Gastroesophageal sphincter (tissue), 3 donors: ENCODE measurements at regions not wholly inside any gene's neighbourhood (a gene's known extent, or its start where the extent isn't known, plus 50 kb on each side); places are given as distances from the start of the nearest gene placed in this dataset.

Experiments
- EP300 ChIP-seq: sonication (generic); formaldehyde crosslinking; IDR thresholded peaks from one replicate; pipeline ENCODE4 v1.6.1; 2017; ENCODE audit warnings: antibody characterized with exemption, mild to moderate bottlenecking
- POLR2A ChIP-seq, 2 donors: fragments of 450-650 bp; IDR thresholded peaks; one replicate each; pipeline ENCODE4 v1.6.1; 2017; ENCODE audit warnings: antibody characterized with exemption in 2 of 2, mild to moderate bottlenecking in 2 of 2, moderate library complexity in 1 of 2
- POLR2AphosphoS5 ChIP-seq: sonication (generic); formaldehyde crosslinking; IDR thresholded peaks from one replicate; pipeline ENCODE4 v1.6.1; 2017; ENCODE audit warnings: antibody characterized with exemption
- TF ChIP-seq, protein P1 (sequence below), 4 experiments: fragments of 200-600 bp in 2 of 4; fragments of 450-650 bp in 2 of 4; sonication (generic) in 1 of 4; IDR thresholded peaks; one replicate each; pipeline ENCODE4 v1.5.1; 2017 to 2019; ENCODE audit warnings: antibody characterized with exemption in 4 of 4, mild to moderate bottlenecking in 2 of 4, moderate library complexity in 2 of 4

DNA sequence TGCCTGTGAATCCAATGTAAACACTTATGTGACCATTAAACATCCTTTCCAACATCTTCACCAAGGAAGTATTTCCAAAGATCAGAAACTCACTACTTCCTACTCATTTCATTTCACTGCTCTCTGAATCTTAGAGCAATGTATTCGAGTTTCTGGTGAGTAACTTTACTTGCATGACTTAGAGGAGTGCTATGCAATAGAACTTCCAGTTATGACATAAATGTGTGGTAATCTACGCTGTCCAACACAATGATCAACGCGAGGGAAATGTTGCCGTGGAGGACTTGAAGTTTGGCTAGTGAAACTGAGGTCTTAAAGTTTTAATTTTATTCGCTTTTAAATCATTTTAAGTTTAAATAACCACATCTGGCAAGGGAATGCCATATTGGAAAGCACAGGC is 1326.3 kb downstream of the XPNPEP1 start:
- TF ChIP-seq POLR2AphosphoS5 (no peak), POLR2A (IDR thresholded peaks at IDR 0.05) (no peak), EP300 (no peak)
- TF ChIP-seq, protein P1, sequence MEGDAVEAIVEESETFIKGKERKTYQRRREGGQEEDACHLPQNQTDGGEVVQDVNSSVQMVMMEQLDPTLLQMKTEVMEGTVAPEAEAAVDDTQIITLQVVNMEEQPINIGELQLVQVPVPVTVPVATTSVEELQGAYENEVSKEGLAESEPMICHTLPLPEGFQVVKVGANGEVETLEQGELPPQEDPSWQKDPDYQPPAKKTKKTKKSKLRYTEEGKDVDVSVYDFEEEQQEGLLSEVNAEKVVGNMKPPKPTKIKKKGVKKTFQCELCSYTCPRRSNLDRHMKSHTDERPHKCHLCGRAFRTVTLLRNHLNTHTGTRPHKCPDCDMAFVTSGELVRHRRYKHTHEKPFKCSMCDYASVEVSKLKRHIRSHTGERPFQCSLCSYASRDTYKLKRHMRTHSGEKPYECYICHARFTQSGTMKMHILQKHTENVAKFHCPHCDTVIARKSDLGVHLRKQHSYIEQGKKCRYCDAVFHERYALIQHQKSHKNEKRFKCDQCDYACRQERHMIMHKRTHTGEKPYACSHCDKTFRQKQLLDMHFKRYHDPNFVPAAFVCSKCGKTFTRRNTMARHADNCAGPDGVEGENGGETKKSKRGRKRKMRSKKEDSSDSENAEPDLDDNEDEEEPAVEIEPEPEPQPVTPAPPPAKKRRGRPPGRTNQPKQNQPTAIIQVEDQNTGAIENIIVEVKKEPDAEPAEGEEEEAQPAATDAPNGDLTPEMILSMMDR (IDR thresholded peaks at IDR 0.05) = no peak
